CD4-positive, CD25-positive, alpha-beta regulatory T cell (primary cell): ENCODE measurements at regions not wholly inside any gene's neighbourhood (a gene's known extent, or its start where the extent isn't known, plus 50 kb on each side); places are given as distances from the start of the nearest gene placed in this dataset.

Experiments used
- ATAC-seq, 2 donors: fragments of 150-1000 bp; cut with Tn5 transposase; one replicate each; pipeline ENCODE4 v1.10.0; 2021; ENCODE audit warnings: low read depth in 2 of 2, moderate number of reproducible peaks in 2 of 2, moderate library complexity in 1 of 2
- DNase-seq, 3 donors: peaks; one replicate each; pipeline versions ENCODE4 v3.0.0 to v3.0.0-alpha.2; 2012 to 2022; ENCODE audit warnings: mixed read lengths in 1 of 3
- H3K27ac ChIP-seq: one replicate; pipeline ENCODE4 v1.7.0; 2013; ENCODE audit warnings: mild to moderate bottlenecking, low read length; ENCODE audit not compliant: insufficient read depth, poor library complexity, severe bottlenecking
- H3K27me3 ChIP-seq: one replicate; pipeline ENCODE4 v1.7.0; 2013; ENCODE audit warnings: low read length; ENCODE audit not compliant: control insufficient read depth, insufficient read depth
- H3K36me3 ChIP-seq: one replicate; pipeline ENCODE4 v1.7.0; 2013; ENCODE audit warnings: mild to moderate bottlenecking, low read length, moderate library complexity; ENCODE audit not compliant: control insufficient read depth, insufficient read depth
- H3K4me1 ChIP-seq: 2 replicates; pipeline ENCODE4 v1.7.0; 2013; ENCODE audit warnings: mild to moderate bottlenecking, low read length; ENCODE audit not compliant: insufficient read depth, control insufficient read depth, poor library complexity, severe bottlenecking
- H3K4me3 ChIP-seq: one replicate; pipeline ENCODE4 v1.7.0; 2013; ENCODE audit warnings: low read depth, mild to moderate bottlenecking, low read length, moderate library complexity
- H3K9me3 ChIP-seq, 2 experiments: 1 replicate in 1 of 2; 2 replicates in 1 of 2; pipeline ENCODE4 v1.7.0; 2013; ENCODE audit warnings: low read length in 2 of 2, mild to moderate bottlenecking in 1 of 2, moderate library complexity in 1 of 2; ENCODE audit not compliant: control insufficient read depth in 2 of 2
- H3K27ac Mint-ChIP-seq, 3 donors: one replicate each; pipeline ENCODE4 v1.8.0; 2020 to 2022; ENCODE audit warnings: mild to moderate bottlenecking in 3 of 3, mixed read lengths in 3 of 3, moderate library complexity in 2 of 3
- H3K27me3 Mint-ChIP-seq: one replicate; pipeline ENCODE4 v1.8.0; 2022; ENCODE audit warnings: mild to moderate bottlenecking, mixed read lengths
- H3K36me3 Mint-ChIP-seq: one replicate; pipeline ENCODE4 v1.8.0; 2020; ENCODE audit warnings: mixed read lengths
- H3K4me1 Mint-ChIP-seq, 4 donors: one replicate each; pipeline ENCODE4 v1.8.0; 2020 to 2022; ENCODE audit warnings: mixed read lengths in 4 of 4, mild to moderate bottlenecking in 1 of 4
- H3K4me3 Mint-ChIP-seq, 4 donors: one replicate each; pipeline ENCODE4 v1.8.0; 2020 to 2022; ENCODE audit warnings: mild to moderate bottlenecking in 4 of 4, mixed read lengths in 4 of 4, moderate library complexity in 3 of 4
- H3K9me3 Mint-ChIP-seq, 7 donors: one replicate each; pipeline ENCODE4 v1.8.0; 2020 to 2022; ENCODE audit warnings: mixed read lengths in 7 of 7, mild to moderate bottlenecking in 3 of 7, moderate library complexity in 2 of 7

- peaks cover 0 to 4% of the 10 kb centered on the region in 2 experiments for H3K9me3 ChIP-seq
- no peak overlapping the region for H3K4me3 Mint-ChIP-seq
- H3K36me3 Mint-ChIP-seq = no peaks in the 10 kb centered on the region
- DNase-seq = no peak
- H3K4me1 Mint-ChIP-seq = no peaks in the 10 kb centered on the region
- no peak overlapping the region for H3K4me3 ChIP-seq
- no peaks in the 10 kb centered on the region for H3K27me3 ChIP-seq
- H3K27ac Mint-ChIP-seq = no peak overlapping the region
- no peaks in the 10 kb centered on the region for H3K4me1 ChIP-seq
- H3K9me3 Mint-ChIP-seq = peaks cover 1 to 27% (median 4%) of the 10 kb centered on the region in 7 donors
- H3K27me3 Mint-ChIP-seq = no peaks in the 10 kb centered on the region
- no peak for ATAC-seq
- H3K27ac ChIP-seq = no peak overlapping the region
- no peaks in the 10 kb centered on the region for H3K36me3 ChIP-seq
These were observed 593.1 kb downstream of the NUF2 start for GRCh38 chr1:163914785-163915413.

GRCh38 chr1:163922743-163923201, 601.0 kb downstream of the NUF2 start:
- Mint-ChIP-seq H3K4me3 (no peak overlapping the region), H3K4me1 (no peaks in the 10 kb centered on the region), H3K27me3 (no peaks in the 10 kb centered on the region), H3K27ac (no peak overlapping the region), H3K36me3 (no peaks in the 10 kb centered on the region), H3K9me3 (peaks cover 0 to 23% (median 5%) of the 10 kb centered on the region in 7 donors)
- Histone ChIP-seq H3K27ac (no peak overlapping the region), H3K4me3 (no peak overlapping the region), H3K27me3 (no peaks in the 10 kb centered on the region), H3K4me1 (no peaks in the 10 kb centered on the region), H3K36me3 (no peaks in the 10 kb centered on the region), H3K9me3 (no peaks in the 10 kb centered on the region)
- ATAC-seq (no peak), DNase-seq (no peak)

GRCh38 chr1:163924041-163924440, 602.3 kb downstream of the NUF2 start:
- no peaks in the 10 kb centered on the region for H3K9me3 ChIP-seq
- no peaks in the 10 kb centered on the region for H3K4me1 ChIP-seq
- H3K9me3 Mint-ChIP-seq = peaks cover 0 to 24% (median 2%) of the 10 kb centered on the region in 7 donors
- no peak for DNase-seq
- H3K27ac ChIP-seq = no peak overlapping the region
- no peak for ATAC-seq
- no peak overlapping the region for H3K4me3 ChIP-seq
- H3K4me1 Mint-ChIP-seq = no peaks in the 10 kb centered on the region
- no peaks in the 10 kb centered on the region for H3K27me3 Mint-ChIP-seq
- no peaks in the 10 kb centered on the region for H3K36me3 Mint-ChIP-seq
- H3K4me3 Mint-ChIP-seq = no peak overlapping the region
- H3K27ac Mint-ChIP-seq = no peak overlapping the region
- H3K27me3 ChIP-seq = no peaks in the 10 kb centered on the region
- H3K36me3 ChIP-seq = no peaks in the 10 kb centered on the region

GRCh38 chr1:163927493-163927892, 605.7 kb downstream of the NUF2 start:
- Mint-ChIP-seq H3K36me3 (no peaks in the 10 kb centered on the region), H3K27me3 (no peaks in the 10 kb centered on the region), H3K4me1 (no peaks in the 10 kb centered on the region), H3K9me3 (peaks cover 0 to 30% (median 3%) of the 10 kb centered on the region in 7 donors), H3K27ac (no peak overlapping the region), H3K4me3 (no peak overlapping the region)
- Histone ChIP-seq H3K9me3 (no peaks in the 10 kb centered on the region), H3K27me3 (no peaks in the 10 kb centered on the region), H3K36me3 (no peaks in the 10 kb centered on the region), H3K4me3 (no peak overlapping the region), H3K27ac (no peak overlapping the region), H3K4me1 (no peaks in the 10 kb centered on the region)
- no peak for DNase-seq
- ATAC-seq = no peak

- no peaks in the 10 kb centered on the region for H3K27me3 ChIP-seq
- no peak for ATAC-seq
- peaks cover 0 to 34% (median 5%) of the 10 kb centered on the region in 7 donors for H3K9me3 Mint-ChIP-seq
- no peaks in the 10 kb centered on the region for H3K36me3 Mint-ChIP-seq
- H3K4me3 ChIP-seq = no peak overlapping the region
- no peaks in the 10 kb centered on the region for H3K36me3 ChIP-seq
- no peak for DNase-seq
- H3K4me1 ChIP-seq = no peaks in the 10 kb centered on the region
- no peaks in the 10 kb centered on the region for H3K9me3 ChIP-seq
- H3K4me3 Mint-ChIP-seq = no peak overlapping the region
- H3K4me1 Mint-ChIP-seq = no peaks in the 10 kb centered on the region
- H3K27ac ChIP-seq = no peak overlapping the region
- no peaks in the 10 kb centered on the region for H3K27me3 Mint-ChIP-seq
- no peak overlapping the region for H3K27ac Mint-ChIP-seq
These were observed 606.3 kb downstream of the NUF2 start for GRCh38 chr1:163928069-163928468.

- H3K27me3 Mint-ChIP-seq = no peaks in the 10 kb centered on the region
- no peak overlapping the region for H3K27ac Mint-ChIP-seq
- H3K9me3 Mint-ChIP-seq = peaks cover 0 to 34% (median 6%) of the 10 kb centered on the region in 7 donors
- Histone ChIP-seq H3K27me3 (no peaks in the 10 kb centered on the region), H3K4me1 (no peaks in the 10 kb centered on the region), H3K9me3 (no peaks in the 10 kb centered on the region), H3K4me3 (no peak overlapping the region), H3K27ac (no peak overlapping the region), H3K36me3 (no peaks in the 10 kb centered on the region)
- ATAC-seq = no peak
- DNase-seq = no peak
- no peak overlapping the region for H3K4me3 Mint-ChIP-seq
- no peaks in the 10 kb centered on the region for H3K4me1 Mint-ChIP-seq
- no peaks in the 10 kb centered on the region for H3K36me3 Mint-ChIP-seq
These were observed 606.9 kb downstream of the NUF2 start for GRCh38 chr1:163928651-163929050.

- Mint-ChIP-seq H3K36me3 (no peaks in the 10 kb centered on the region), H3K27ac (no peak overlapping the region), H3K4me3 (no peak overlapping the region), H3K9me3 (peaks cover 0 to 25% (median 5%) of the 10 kb centered on the region in 7 donors), H3K27me3 (no peaks in the 10 kb centered on the region), H3K4me1 (no peaks in the 10 kb centered on the region)
- Histone ChIP-seq H3K27ac (no peak overlapping the region), H3K4me3 (no peak overlapping the region), H3K36me3 (no peaks in the 10 kb centered on the region), H3K27me3 (no peaks in the 10 kb centered on the region), H3K9me3 (peaks cover 0 to 2% of the 10 kb centered on the region in 2 experiments), H3K4me1 (no peaks in the 10 kb centered on the region)
- DNase-seq = no peak
- ATAC-seq = no peak
These were observed 611.1 kb downstream of the NUF2 start for GRCh38 chr1:163932901-163933300.

GRCh38 chr1:163933437-163933836, 611.7 kb downstream of the NUF2 start:
- Histone ChIP-seq H3K9me3 (peaks cover 0 to 2% of the 10 kb centered on the region in 2 experiments), H3K27ac (no peak overlapping the region), H3K27me3 (no peaks in the 10 kb centered on the region), H3K4me3 (no peak overlapping the region), H3K36me3 (no peaks in the 10 kb centered on the region), H3K4me1 (no peaks in the 10 kb centered on the region)
- Mint-ChIP-seq H3K4me1 (no peaks in the 10 kb centered on the region), H3K27ac (no peak overlapping the region), H3K27me3 (no peaks in the 10 kb centered on the region), H3K9me3 (peaks cover 0 to 21% (median 5%) of the 10 kb centered on the region in 7 donors), H3K36me3 (no peaks in the 10 kb centered on the region), H3K4me3 (no peak overlapping the region)
- no peak for DNase-seq
- no peak for ATAC-seq
